ENCODE measurements at regions not wholly inside any gene's neighbourhood (a gene's known extent, or its start where the extent isn't known, plus 50 kb on each side); places are given as distances from the start of the nearest gene placed in this dataset.
"Not testable (repeated sequence)": the region's sequence is repeated elsewhere in the genome, so short reads cannot be mapped to it uniquely, and the experiment has no call there.

DNA sequence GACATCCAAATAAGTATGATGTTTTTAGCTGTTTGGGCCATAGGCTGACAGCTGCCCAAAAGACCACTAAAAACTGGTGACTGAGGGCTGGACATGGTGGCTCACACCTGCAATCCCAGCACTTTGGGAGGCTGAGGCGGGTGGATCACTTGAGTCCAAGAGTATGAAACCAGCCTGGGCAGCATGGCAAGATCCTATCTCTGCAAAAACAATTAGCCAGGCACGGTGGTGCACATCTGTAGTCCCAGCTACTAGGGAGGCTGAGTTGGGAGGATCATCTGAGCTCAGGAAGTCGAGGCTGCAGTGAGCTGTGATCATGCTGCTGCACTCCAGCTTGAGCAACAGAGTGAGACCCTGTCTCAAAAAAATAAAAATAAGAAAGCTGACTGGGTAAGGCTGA is 511.5 kb upstream of the RAB6C start:
- DNase-seq (ENCODE audit: low spot score), result no peak

DNA sequence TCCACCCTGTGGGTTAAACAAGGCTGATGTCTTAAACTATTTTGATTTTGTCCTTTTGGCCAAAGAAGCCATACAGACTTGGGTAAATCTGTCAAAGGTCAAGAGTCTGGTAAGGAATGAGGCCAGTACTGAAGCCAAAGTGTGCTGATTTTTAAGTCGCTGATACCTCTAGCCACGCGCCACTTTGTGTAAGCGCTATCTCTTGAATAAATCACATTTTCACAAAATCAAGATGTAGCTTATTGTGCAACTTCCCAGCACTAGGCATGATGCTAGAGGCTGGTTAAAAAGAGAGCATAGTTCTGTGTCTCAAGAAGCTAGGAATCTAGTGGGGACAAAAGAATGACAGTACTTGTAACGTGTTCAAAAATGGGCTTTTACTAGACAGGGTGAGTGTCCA is 510.6 kb upstream of the RAB6C start:
- DNase-seq (ENCODE audit: low spot score), result no peak

DNA sequence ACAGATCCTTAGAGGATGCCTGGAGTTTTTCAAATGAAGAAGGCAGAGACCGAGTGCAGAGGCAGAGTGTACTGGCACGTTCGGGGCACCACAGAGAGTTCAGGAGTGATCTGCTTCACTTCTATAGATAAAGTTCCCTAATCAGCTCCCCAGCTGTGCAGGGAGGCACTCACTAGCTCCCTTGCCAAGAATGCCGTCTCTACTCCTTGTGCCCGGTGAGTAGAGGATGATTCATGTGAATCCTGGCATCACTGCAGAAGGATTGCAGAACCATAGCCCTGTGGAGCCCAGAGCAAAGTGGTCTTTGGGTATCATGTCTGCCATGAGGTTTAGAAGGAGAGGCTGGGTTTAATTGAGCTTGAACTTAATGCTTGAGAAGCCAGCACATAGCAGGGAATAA is 510.1 kb upstream of the RAB6C start:
- DNase-seq (ENCODE audit: low spot score), result no peak

DNA sequence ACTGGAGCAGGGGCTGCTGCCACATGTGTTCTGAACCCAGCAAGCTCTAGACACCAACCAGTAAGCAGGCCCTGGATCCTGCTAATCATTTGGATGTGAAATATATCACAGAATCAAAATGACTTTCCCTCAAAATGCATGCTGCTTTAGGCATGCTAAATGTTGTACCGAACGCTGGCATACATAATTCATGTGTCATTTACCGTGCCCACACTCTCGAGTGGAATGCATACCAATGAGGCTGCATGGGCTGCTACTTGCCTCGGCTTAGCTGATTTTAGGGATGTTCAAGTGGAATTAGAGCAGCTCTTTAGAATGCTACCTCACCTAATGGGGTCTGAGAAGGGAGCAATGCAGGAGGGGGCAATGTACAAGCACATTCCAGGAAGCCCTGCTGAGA is 509.6 kb upstream of the RAB6C start:
- DNase-seq (ENCODE audit: low spot score), result no peak

DNA sequence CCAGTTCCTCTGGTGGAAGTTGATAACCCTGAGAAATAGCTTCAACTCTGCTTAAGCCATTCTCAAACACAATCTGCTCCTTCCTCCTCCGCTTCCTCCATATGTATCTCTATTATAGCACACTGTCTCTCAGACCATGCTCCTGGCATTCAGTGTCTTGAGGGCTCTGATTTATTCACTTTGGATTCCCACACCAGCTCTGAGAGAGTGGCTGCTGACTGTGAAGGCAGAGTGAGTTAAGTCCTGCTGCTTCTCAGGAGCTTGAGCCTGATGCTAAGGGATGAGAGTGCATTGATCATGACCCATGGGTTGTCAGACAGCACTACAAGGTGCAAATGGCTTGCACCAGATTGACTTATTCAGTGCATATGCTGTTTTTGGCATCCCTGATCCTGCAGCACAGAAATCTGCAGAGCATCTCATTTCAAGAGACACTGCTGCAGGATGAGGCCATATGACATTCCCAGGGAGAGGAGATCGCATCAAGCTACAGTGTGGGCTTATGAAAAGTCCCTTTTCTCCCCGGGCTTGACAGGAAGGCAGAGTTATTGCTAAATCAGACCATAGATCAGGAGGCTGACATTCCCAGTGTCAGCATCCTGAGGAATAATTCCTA is 500.5 kb upstream of the RAB6C start:
- no peak for DNase-seq (ENCODE audit: low spot score)

DNA sequence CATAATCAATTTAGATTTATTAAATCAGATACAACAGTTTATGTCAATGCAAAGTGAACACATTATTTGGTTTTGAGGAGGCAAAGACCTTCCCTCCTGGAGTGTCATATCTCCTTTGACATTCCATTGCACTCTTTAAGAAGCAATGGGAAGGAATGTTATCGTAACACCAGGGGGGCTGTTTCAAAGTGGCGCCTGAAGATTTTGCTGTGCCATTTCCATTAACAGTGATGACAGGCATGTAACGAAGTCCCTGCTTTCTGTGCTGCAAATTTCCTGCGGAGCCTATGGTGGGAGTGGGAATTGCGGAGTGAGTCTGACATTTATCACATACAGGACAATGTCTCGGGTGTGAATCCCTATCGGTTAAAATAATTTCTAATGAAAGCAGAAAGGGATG is 499.6 kb upstream of the RAB6C start:
- no peak for DNase-seq (ENCODE audit: low spot score)

DNA sequence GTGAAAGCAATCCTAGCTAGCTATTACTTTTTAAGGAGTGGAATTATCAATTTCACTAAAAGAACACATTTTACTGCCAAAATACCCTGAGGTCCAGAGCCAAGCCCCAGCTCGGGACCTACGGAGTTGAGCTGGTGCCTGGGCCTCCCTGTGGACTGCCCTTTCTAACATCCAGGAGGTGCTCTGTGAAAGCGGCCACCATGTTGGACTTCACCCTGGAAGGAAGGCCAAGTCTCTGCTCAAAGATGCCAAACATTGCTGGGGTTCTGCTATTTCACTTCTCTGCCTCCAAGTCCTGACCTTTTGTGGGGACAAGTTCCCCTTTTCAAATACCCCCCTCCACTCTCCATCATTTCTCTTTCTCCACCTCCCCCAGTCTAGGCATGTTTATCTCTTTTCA is 498.7 kb upstream of the RAB6C start:
- DNase-seq (ENCODE audit: low spot score), result no peak

DNA sequence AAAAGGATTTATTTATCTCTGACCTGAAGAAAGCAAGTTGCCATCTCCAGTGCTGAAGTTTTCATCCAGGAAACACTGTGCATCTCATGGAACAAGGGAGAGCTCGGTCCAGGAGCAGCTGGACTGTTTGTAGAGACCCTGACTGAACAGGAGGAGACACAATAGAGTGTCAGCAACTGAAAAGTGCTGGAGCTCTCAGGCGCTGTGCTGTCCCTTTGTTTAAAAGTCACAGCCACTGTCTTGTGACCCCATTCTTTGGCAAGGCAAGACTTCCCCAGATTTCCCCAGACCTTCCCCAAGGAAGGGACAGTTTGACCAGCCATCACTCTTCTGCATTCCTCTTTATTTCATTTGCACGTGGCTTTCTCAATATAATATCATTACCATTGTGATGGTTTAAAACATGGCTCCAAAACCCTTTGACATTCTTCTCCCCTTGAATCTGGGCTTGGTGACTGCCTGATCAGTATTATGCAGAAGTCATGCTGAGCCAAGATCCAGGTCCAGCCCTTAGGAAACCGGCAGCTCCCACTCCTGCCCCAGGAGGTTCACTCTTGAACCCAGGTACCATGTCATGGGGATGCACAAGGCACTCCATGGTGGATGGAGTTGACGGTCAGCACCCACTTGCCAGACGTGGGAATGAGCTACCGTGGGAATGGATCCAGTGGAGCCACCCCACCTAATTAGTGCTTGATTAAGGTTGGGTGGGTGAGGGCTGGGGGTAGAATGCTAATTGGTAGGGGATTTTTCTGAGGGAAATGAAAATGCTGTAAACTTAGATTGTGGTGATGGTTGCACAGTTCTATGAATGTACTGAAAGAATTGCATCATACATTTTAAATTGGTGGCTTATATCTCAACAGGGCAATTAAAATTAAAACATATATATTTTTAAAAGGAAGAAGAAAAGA is 497.9 kb upstream of the RAB6C start:
- DNase-seq (ENCODE audit: low spot score), result no peak

DNA sequence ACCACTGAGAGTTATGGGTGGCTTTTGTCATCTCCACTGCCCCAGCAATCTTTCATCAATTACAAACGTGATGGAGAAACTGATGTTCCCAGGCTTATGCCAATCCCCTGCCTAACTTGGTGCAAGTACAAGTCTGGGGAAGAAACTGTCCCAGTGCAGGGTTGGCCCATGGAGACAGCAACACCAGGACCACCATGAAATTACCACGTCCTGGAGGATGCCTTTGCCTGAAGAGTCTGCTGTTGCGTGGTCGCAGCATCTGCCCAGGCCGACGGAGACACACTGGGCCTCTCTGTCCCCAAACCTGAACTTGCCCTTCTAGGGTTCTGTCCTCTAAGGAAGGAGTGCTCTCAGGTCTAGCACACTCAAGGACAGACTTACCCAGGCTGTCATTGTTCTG is 496.8 kb upstream of the RAB6C start:
- no peak for DNase-seq (ENCODE audit: low spot score)

DNA sequence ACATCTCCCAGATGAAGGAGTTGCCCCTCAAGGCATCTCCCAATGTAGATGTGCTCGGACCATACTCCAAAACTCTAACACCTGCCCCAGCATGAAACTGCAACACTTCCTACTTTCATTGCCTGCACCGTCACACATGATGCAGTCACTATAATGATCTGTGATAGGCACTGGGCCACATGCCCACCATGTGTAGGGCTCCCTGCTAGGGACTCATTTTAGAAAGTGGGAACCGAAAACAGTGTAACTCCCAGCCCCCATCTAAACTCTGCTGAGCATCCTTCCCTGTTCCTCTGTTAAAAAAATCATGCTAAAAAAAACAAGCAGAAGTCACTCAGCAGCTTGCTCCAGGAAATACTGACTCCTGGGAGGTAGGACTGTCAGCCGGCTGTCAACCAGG is 496.1 kb upstream of the RAB6C start:
- DNase-seq (ENCODE audit: low spot score), result peak; percentile 58

DNA sequence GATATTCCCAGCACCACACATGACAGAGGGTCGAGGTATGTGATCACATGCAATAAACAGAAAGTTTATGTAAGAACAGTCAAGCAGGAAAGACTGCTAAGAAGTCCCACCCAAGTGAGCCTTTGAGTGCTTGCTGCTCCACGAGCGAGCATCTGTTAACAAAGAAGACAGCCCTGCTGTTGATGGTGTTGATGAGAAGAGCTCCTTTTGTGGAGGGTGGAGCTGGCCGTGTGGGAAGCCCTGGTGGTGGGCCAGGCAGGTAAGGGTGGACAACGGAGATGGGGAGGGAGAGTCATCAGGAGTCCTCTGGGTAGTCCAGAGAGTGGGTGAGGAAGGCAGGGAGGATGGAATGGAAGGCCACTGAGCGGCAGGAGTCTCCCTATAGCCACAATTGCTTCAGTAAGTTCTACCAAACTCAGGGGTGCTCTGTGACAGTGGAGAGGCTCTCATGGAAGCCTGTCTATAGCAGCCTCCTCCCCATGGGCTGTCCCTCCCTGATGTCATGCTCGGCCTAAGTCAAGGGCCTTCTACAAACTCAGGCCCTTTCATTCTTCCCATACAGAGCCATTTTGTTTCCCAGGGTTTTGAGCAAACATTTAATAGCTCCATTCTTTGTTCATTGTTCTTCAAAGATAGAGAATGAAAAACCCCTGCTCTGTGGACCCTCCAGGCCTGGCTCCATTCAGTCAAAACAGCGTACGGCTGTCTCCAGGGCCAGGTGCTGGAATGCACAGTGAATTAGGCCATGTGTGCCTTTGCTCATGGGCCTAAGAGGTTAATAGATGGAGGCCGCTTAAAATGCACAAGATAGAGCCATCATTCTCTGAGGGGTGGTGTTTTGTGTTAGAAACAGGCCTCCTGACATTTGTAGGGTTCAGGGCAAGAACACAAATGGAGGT is 494.2 kb upstream of the RAB6C start:
- no peak for DNase-seq (ENCODE audit: low spot score)

DNA sequence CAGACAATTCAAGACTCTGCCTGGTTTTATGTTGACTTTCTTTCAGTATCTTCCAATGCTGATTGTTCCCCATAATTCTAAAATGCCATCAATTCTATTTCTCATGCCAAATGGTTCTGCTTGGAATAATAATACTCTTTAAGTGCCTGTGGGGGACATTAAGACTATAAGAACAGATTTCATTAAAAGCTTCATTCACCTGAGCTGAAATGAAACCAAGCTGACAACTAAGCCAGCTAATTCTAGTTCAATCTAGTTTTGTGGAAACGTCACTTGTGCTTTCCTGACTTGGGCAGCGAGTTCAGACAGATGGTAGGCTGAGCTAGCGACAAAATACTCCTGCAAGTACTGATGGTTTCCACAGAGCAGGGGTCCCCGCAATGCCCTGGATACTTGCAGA is 491.1 kb upstream of the RAB6C start:
- no peak for DNase-seq (ENCODE audit: low spot score)

DNA sequence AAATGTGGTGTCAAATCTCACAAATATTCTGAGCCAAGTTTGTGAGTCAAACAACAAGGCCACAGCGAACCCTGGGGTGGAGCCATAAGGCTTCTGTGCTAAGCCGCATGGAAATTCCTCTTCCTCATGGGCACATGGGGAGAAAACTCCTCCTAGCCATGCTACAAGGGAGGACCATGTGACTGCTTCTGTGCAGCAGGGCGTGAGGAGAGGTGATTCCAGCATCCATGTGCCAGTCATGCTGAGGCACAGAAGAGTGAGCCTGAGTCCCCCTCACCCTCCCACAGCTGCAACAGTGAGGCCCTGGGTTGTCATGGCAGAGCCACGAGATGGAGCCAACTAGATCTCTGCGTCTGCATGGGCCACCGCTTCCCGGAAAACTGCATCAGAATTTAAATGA is 488.8 kb upstream of the RAB6C start:
- no peak for DNase-seq (ENCODE audit: low spot score)

DNA sequence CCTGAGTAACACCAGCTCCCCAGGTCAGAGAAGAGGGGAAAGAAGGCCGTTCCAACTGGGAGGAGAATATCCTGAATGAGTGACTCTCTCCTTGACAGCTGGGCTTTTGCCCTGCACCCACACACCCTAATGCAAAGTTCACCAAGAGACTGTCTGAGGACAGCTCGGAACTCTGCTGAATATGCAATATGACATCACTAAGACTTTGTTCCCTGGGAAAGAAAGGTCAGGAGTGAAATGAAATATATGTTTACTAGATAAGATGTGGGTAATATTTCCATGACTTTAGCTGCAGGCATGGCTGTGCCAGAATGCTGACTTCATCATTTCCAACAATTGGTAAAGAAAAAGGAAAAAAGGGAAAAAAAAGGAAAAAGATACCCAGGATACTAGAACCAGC is 488.2 kb upstream of the RAB6C start:
- DNase-seq (ENCODE audit: low spot score), result no peak

DNA sequence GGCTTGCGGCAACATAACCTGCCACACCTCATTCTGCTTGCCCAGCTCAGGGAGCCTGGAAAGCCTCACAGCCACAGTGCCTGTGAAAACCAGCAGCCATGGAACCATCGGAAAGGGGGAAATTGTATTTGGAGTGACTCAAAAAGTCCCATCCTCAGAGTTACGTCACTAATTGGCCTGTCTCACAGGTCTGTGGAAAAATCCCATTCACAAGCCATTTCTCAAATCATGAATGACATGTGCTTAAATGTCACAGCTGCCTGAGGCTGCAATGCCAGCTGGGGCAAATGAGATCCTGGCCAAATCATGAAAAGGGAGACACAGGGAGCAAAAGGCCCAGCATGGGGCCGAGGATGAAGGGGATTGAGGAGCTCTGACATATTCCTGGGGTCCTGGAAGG is 486.9 kb upstream of the RAB6C start:
- DNase-seq (ENCODE audit: low spot score), result no peak

DNA sequence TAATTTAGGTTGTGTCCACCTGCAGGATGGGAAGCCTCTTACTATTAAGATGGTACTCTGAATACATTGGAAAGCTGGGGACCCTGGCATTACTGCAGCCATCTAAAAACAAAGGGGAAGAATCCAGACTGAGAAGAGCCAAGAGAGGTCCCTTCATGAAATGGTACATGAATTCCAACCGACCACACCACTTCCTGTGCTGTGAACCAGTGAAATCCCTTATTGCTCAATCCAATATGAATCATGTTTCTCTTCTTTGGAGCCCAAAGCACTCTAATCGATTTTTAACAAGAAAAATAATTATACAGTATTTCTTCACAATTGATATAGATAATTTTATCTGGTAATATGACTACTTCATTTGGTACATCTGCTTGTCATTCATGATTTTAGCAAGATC is 479.7 kb upstream of the RAB6C start:
- DNase-seq (ENCODE audit: low spot score), result no peak

DNA sequence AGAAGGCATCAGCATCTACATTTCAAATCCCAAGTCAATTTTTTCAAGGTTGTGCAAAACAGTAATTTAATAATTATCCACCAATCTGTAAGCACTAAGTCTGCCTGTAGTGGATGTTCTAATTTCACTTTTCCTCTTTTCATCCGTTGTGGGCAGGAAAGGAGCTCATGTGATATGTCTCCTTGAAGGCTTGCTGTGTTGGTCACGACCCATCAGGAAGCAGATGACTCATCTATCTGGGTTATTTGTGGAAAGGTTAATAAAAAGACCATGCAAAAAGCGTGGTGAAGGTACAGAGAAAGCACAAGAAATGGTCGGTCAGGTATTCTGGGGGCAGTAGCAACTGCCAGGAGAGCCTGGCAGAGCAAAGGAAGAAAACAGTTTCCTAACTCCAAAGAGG is 476.7 kb upstream of the RAB6C start:
- peak; percentile 14 for DNase-seq (ENCODE audit: low spot score)

DNA sequence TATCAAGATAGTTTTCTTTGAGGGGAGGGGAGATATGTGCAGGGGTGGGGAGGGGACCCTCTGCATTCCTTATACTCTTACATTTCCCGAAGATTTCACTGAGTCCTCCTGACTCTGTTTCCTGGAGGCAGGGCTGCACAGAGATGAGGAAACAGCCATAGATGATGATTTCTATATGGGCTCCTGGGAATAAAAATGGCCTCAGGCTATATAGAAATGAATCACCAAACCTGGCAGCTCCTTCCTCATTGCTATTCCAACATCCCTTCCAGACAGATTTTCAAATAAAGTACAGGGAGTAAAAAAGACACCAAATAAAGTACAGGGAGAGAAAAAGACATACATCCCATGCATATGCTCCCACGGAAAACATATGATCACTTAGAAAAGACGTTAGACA is 474.8 kb upstream of the RAB6C start:
- no peak for DNase-seq (ENCODE audit: low spot score)

DNA sequence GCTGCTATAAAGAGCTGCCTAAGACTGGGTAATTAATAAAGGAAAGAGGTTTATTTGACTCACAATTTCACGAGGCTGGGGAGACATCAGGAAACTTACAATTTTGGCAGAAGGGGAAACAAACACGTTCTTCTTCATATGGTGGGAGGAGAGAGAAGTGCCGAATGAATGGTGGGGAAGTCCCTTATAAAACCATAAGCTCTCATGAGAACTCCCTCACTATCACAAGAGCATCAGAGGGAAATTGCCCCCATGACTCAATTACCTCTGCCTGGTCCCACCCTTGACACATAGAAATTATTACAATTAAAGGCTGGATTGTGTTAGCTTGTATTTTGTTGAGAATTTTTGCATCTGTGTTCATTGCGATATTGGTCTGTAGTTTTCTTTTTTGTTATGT is 460.5 kb upstream of the RAB6C start:
- DNase-seq (ENCODE audit: low spot score), result no peak

DNA sequence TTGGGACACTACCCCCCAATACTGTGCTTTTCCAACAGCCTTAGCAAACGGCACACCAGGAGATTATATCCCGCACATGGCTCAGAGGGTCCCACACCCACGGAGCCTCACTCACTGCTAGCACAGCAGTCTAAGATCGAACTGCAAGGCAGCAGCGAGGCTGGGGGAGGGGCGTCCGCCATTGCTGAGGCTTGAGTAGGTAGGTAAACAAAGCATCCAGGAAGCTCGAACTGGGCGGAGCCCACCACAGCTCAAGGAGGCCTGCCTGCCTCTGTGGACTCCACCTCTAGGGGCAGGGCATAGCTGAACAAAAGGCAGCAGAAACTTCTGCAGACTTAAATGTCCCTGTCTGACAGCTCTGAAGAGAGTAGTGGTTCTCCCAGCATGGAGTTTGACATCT is 447.3 kb upstream of the RAB6C start:
- DNase-seq (ENCODE audit: low spot score), result not testable (repeated sequence)

DNA sequence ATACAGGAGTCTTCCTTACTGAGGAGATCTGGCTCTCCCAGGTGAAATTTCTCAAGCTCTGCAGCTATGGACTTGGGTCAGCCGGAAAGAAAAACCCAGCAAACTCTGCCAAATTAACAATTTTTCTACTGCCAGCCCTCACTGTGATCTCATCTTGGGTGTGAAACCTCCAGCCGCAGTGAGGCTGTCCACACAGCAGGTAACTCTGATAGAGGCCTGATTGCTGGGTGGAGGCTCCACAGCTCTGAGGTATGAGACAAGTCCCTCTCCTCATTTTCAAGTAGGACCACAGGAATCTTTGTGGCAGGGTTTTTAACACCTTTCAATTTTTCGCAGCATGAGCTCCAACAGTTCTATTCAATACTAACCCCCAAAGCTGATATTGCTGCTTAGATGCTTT is 430.6 kb upstream of the RAB6C start:
- DNase-seq (ENCODE audit: low spot score), result no peak

DNA sequence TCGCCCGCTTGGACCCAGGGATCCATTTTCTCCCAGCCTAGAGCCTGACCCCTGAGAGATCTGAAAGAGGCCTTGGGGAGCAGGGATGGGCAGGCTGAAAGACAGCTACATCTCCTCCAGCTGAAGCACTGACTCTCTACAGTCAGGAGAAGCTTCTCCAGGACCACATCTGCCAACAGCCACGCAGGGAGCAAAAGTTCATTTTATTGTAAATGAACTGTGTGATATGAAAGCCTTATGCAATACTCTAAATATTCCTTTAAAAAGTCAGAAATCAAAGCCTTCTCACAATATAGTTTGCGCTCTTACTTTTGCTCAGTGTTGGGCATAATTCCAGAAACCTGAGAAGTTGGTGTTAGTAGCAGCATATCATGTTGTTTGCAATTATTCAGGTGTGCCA is 428.9 kb upstream of the RAB6C start:
- no peak for DNase-seq (ENCODE audit: low spot score)

DNA sequence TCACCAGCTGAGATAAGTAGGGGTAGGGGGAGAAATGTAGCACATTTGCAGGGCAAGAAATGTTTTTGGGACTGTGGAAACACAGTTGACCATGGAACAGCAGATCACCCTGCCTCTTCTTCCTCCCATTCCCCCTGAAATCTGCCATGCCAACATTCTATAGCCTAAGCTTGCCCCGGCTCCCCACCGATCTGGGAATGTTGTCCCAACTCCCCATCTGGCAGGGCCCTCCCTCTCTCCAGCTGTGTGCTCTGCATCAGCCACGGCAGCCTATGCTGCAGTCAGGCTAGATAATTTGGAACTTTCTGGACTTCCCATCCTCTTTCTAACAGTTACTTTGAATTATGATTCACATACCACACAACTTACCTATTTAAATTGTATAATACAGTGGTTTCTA is 425.1 kb upstream of the RAB6C start:
- no peak for DNase-seq (ENCODE audit: low spot score)
